ENCODE measurements at regions not wholly inside any gene's neighbourhood (a gene's known extent, or its start where the extent isn't known, plus 50 kb on each side); places are given as distances from the start of the nearest gene placed in this dataset.

DNA sequence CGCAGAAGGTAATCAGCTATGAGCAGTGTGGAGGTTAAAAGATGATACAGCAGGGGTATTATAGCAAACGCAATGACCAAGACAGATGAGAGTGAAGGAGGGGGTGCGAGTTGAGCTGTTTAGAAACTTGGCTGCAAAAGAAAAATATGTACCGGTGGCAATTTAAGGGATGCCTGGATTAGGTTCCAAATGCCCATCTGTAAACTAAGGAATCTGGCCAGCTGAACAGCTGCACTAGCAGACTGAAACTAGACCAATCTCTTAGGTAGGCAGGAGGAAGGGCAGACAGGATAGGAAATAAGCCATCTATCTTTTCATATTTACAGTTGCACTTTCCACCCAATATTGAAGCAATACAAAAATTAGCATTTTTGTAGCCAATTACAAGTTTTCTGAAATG is 407.6 kb downstream of the HTR1B start:
- TF ChIP-seq, protein P1, sequence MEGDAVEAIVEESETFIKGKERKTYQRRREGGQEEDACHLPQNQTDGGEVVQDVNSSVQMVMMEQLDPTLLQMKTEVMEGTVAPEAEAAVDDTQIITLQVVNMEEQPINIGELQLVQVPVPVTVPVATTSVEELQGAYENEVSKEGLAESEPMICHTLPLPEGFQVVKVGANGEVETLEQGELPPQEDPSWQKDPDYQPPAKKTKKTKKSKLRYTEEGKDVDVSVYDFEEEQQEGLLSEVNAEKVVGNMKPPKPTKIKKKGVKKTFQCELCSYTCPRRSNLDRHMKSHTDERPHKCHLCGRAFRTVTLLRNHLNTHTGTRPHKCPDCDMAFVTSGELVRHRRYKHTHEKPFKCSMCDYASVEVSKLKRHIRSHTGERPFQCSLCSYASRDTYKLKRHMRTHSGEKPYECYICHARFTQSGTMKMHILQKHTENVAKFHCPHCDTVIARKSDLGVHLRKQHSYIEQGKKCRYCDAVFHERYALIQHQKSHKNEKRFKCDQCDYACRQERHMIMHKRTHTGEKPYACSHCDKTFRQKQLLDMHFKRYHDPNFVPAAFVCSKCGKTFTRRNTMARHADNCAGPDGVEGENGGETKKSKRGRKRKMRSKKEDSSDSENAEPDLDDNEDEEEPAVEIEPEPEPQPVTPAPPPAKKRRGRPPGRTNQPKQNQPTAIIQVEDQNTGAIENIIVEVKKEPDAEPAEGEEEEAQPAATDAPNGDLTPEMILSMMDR (IDR thresholded peaks at IDR 0.05; ENCODE audit: low read depth, low read length, missing input control), result no peak
- TF ChIP-seq TAF1 (conservative IDR thresholded peaks at IDR 0.05), result no peak
- TF ChIP-seq SP1 (IDR thresholded peaks at IDR 0.05), result no peak
- TF ChIP-seq, protein P2, sequence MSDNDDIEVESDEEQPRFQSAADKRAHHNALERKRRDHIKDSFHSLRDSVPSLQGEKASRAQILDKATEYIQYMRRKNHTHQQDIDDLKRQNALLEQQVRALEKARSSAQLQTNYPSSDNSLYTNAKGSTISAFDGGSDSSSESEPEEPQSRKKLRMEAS (IDR thresholded peaks at IDR 0.05), result no peak
- TF ChIP-seq, protein P3, sequence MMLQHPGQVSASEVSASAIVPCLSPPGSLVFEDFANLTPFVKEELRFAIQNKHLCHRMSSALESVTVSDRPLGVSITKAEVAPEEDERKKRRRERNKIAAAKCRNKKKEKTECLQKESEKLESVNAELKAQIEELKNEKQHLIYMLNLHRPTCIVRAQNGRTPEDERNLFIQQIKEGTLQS (IDR thresholded peaks at IDR 0.05), result no peak
- no peak for TF ChIP-seq FOXA2 (IDR thresholded peaks at IDR 0.05)
- TF ChIP-seq RXRA (IDR thresholded peaks at IDR 0.05), result no peak

Data from liver (tissue), 3 donors.